ENCODE measurements at regions not wholly inside any gene's neighbourhood (a gene's known extent, or its start where the extent isn't known, plus 50 kb on each side); places are given as distances from the start of the nearest gene placed in this dataset.

- TF ChIP-seq CTCF (IDR thresholded peaks at IDR 0.05): no peak
- no peak for TF ChIP-seq POLR2AphosphoS5 (IDR thresholded peaks at IDR 0.05)
- TF ChIP-seq POLR2A (IDR thresholded peaks at IDR 0.05): no peak
- TF ChIP-seq EP300 (IDR thresholded peaks at IDR 0.05): no peak
Observed at GRCh38 chr10:91150631-91151030, 69.8 kb upstream of the PCGF5 start.
